ENCODE measurements at regions not wholly inside any gene's neighbourhood (a gene's known extent, or its start where the extent isn't known, plus 50 kb on each side); places are given as distances from the start of the nearest gene placed in this dataset.

DNA sequence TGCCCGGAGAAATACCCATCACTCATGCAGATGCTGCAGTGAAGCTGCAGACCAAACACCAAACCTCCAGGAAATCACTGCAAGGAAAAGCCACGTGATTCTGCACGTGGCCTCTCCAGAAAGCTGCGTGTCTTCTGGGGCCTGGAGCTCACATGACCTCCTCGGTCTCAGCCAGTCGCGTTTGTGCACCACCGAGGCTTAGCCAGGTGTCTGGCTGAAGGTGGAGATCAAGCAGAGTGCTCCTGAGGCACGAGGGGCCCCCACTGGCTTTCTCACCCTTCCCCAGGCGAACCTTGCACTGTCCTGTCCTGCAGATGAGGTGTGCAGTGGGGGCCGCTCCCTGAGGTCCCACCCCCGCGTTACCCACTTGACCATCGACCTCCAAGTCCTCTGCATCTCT lies 257.3 kb downstream of the RBFOX3 start:
- H4K20me1 ChIP-seq (ENCODE audit: insufficient read depth), result no peaks in the 10 kb centered on the region
- no peak for TF ChIP-seq EZH2 (IDR thresholded peaks at IDR 0.05; ENCODE audit: insufficient read depth, poor library complexity, severe bottlenecking)
- no peak for TF ChIP-seq EZH2phosphoT487 (IDR thresholded peaks at IDR 0.05; ENCODE audit: insufficient read depth, low read depth)
- H3K36me3 ChIP-seq (ENCODE audit: low read depth), result no peaks in the 10 kb centered on the region
- H3K4me2 ChIP-seq (ENCODE audit: unreplicated experiment), result no peak overlapping the region
- DNase-seq, result no peak
- H3K9ac ChIP-seq, result no peak overlapping the region
- no peak overlapping the region for H2AFZ ChIP-seq
- no peak overlapping the region for H3K27ac ChIP-seq
- H3K9me2 ChIP-seq (ENCODE audit: insufficient read depth), result no peaks in the 10 kb centered on the region
- in situ Hi-C loops (cut with MboI), result no loop called here
- H3F3A ChIP-seq (ENCODE audit: insufficient read depth), result no peaks in the 10 kb centered on the region
- H3K27me3 ChIP-seq (replicated peaks; ENCODE audit: insufficient read depth), result peaks cover 27% of the 10 kb centered on the region
- no peaks in the 10 kb centered on the region for H3K79me2 ChIP-seq (ENCODE audit: insufficient read depth)
- H3K4me3 ChIP-seq, result no peak overlapping the region
- H3K9me3 ChIP-seq (ENCODE audit: low read depth), result no peaks in the 10 kb centered on the region
- no peaks in the 10 kb centered on the region for H3K4me1 ChIP-seq (ENCODE audit: insufficient read depth)
- WGBS, 2 experiments (ENCODE audit: low coverage in 1 of 2, low lambda C conversion rate in 2 of 2, missing lambda C conversion rate in 2 of 2), result 11 to 18% methylated on average over 13 to 14 of the region's 14 CpGs

DNA sequence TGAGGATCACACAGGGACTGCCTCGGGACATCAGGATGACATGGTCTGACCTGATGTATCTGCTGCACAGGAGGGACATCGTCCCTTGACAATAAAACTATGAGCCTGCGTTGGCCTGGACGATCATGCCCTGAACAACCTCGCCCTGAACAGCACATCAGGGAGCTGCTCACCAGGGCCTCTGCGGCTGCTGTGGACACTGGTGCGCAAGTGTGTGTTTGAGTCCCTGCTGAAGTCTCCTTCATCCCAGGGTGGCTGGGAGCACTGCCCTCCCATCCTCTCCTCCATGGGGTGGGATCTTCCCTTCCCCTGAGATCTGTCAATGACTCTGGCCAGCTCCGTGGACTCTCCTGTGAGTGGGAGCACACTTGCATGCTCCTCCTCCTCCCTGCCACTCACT lies 257.8 kb downstream of the RBFOX3 start:
- 43 to 50% methylated on average over 8 of the region's 8 CpGs for WGBS, 2 experiments (ENCODE audit: low coverage in 1 of 2, low lambda C conversion rate in 2 of 2, missing lambda C conversion rate in 2 of 2)
- H3K4me2 ChIP-seq (ENCODE audit: unreplicated experiment), result no peak overlapping the region
- no peaks in the 10 kb centered on the region for H3K79me2 ChIP-seq (ENCODE audit: insufficient read depth)
- no peak overlapping the region for H3K4me3 ChIP-seq
- no peaks in the 10 kb centered on the region for H3K9me3 ChIP-seq (ENCODE audit: low read depth)
- no peak overlapping the region for H3K27ac ChIP-seq
- H3K4me1 ChIP-seq (ENCODE audit: insufficient read depth), result no peaks in the 10 kb centered on the region
- in situ Hi-C loops (cut with MboI), result no loop called here
- H2AFZ ChIP-seq, result no peak overlapping the region
- H4K20me1 ChIP-seq (ENCODE audit: insufficient read depth), result no peaks in the 10 kb centered on the region
- no peaks in the 10 kb centered on the region for H3K9me2 ChIP-seq (ENCODE audit: insufficient read depth)
- H3K36me3 ChIP-seq (ENCODE audit: low read depth), result no peaks in the 10 kb centered on the region
- no peak overlapping the region for H3K9ac ChIP-seq
- H3K27me3 ChIP-seq (replicated peaks; ENCODE audit: insufficient read depth), result peaks cover 27% of the 10 kb centered on the region
- TF ChIP-seq EZH2phosphoT487 (IDR thresholded peaks at IDR 0.05; ENCODE audit: insufficient read depth, low read depth), result no peak
- TF ChIP-seq EZH2 (IDR thresholded peaks at IDR 0.05; ENCODE audit: insufficient read depth, poor library complexity, severe bottlenecking), result no peak
- DNase-seq, result no peak
- H3F3A ChIP-seq (ENCODE audit: insufficient read depth), result no peaks in the 10 kb centered on the region

GRCh38 chr17:79350533-79350932 lies 260.3 kb downstream of the RBFOX3 start:
- no peak overlapping the region for H3K4me2 ChIP-seq (ENCODE audit: unreplicated experiment)
- H3K4me1 ChIP-seq (ENCODE audit: insufficient read depth), result no peaks in the 10 kb centered on the region
- H2AFZ ChIP-seq, result no peak overlapping the region
- no peak overlapping the region for H3K4me3 ChIP-seq
- no peak overlapping the region for H3K9ac ChIP-seq
- DNase-seq, result no peak
- H3K36me3 ChIP-seq (ENCODE audit: low read depth), result no peaks in the 10 kb centered on the region
- H3K27me3 ChIP-seq (replicated peaks; ENCODE audit: insufficient read depth), result peaks cover 23% of the 10 kb centered on the region
- no peaks in the 10 kb centered on the region for H4K20me1 ChIP-seq (ENCODE audit: insufficient read depth)
- no peak for TF ChIP-seq EZH2 (IDR thresholded peaks at IDR 0.05; ENCODE audit: insufficient read depth, poor library complexity, severe bottlenecking)
- TF ChIP-seq EZH2phosphoT487 (IDR thresholded peaks at IDR 0.05; ENCODE audit: insufficient read depth, low read depth), result no peak
- H3F3A ChIP-seq (ENCODE audit: insufficient read depth), result no peaks in the 10 kb centered on the region
- H3K9me2 ChIP-seq (ENCODE audit: insufficient read depth), result no peaks in the 10 kb centered on the region
- no peaks in the 10 kb centered on the region for H3K9me3 ChIP-seq (ENCODE audit: low read depth)
- no peak overlapping the region for H3K27ac ChIP-seq
- WGBS, 2 experiments (ENCODE audit: low coverage in 1 of 2, low lambda C conversion rate in 2 of 2, missing lambda C conversion rate in 2 of 2), result 30 to 34% methylated on average over 7 of the region's 7 CpGs
- in situ Hi-C loops (cut with MboI), result no loop called here
- no peaks in the 10 kb centered on the region for H3K79me2 ChIP-seq (ENCODE audit: insufficient read depth)

- Histone ChIP-seq H3K4me1 (ENCODE audit: insufficient read depth) (no peaks in the 10 kb centered on the region), H3K27me3 (replicated peaks; ENCODE audit: insufficient read depth) (peaks cover 16% of the 10 kb centered on the region), H3K36me3 (ENCODE audit: low read depth) (no peaks in the 10 kb centered on the region), H3F3A (ENCODE audit: insufficient read depth) (no peaks in the 10 kb centered on the region), H3K4me3 (no peak overlapping the region), H2AFZ (no peak overlapping the region), H3K9ac (no peak overlapping the region), H4K20me1 (ENCODE audit: insufficient read depth) (no peaks in the 10 kb centered on the region), H3K4me2 (ENCODE audit: unreplicated experiment) (no peak overlapping the region), H3K9me2 (ENCODE audit: insufficient read depth) (no peaks in the 10 kb centered on the region), H3K9me3 (ENCODE audit: low read depth) (no peaks in the 10 kb centered on the region), H3K79me2 (ENCODE audit: insufficient read depth) (no peaks in the 10 kb centered on the region), H3K27ac (no peak overlapping the region)
- TF ChIP-seq EZH2phosphoT487 (IDR thresholded peaks at IDR 0.05; ENCODE audit: insufficient read depth, low read depth) (no peak), EZH2 (IDR thresholded peaks at IDR 0.05; ENCODE audit: insufficient read depth, poor library complexity, severe bottlenecking) (no peak)
- in situ Hi-C loops (cut with MboI), result no loop called here
- 34 to 42% methylated on average over 21 to 22 of the region's 22 CpGs for WGBS, 2 experiments (ENCODE audit: low coverage in 1 of 2, low lambda C conversion rate in 2 of 2, missing lambda C conversion rate in 2 of 2)
- no peak for DNase-seq
Measured at GRCh38 chr17:79349506-79350400, 261.1 kb downstream of the RBFOX3 start.

Data from GM23248 (cell line).